ENCODE measurements at regions not wholly inside any gene's neighbourhood (a gene's known extent, or its start where the extent isn't known, plus 50 kb on each side); places are given as distances from the start of the nearest gene placed in this dataset.

DNA sequence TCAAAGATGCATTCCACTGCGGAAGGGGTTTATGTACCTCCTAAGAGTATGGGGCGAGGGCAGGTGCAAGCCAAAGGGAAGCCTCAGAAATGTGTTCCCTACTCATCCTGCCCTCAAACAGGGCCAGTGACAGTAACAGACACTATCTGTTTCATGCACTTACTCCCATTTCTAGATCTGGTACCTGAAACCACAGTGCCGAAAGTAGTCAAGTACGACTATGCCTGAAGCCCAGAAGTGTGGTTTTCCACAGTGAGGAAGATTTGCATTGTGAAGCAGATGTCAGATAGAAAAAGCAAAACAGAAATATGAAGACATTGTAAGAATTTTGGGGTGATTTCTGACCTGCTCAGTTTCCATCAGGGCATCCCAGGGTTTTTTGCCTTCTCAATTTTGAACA lies 748.7 kb downstream of the RNF144A start:
- no peak for DNase-seq (ENCODE audit: low read depth, low spot score)
- no peak overlapping the region for H3K4me3 ChIP-seq (ENCODE audit: low read length)
- no CpG with 5 or more reads among the region's 4 CpGs for WGBS (ENCODE audit: insufficient coverage, insufficient read length)
- no peak overlapping the region for H3K27ac ChIP-seq (ENCODE audit: low read length)
- no peaks in the 10 kb centered on the region for H3K36me3 ChIP-seq (ENCODE audit: control insufficient read depth, insufficient read depth, low read length)
- H3K4me1 ChIP-seq (ENCODE audit: control insufficient read depth, insufficient read depth, low read length): no peaks in the 10 kb centered on the region
- H3K9me3 ChIP-seq (ENCODE audit: control insufficient read depth, insufficient read depth, low read length): no peaks in the 10 kb centered on the region
- H3K27me3 ChIP-seq (ENCODE audit: control insufficient read depth, insufficient read depth, low read length): no peaks in the 10 kb centered on the region

DNA sequence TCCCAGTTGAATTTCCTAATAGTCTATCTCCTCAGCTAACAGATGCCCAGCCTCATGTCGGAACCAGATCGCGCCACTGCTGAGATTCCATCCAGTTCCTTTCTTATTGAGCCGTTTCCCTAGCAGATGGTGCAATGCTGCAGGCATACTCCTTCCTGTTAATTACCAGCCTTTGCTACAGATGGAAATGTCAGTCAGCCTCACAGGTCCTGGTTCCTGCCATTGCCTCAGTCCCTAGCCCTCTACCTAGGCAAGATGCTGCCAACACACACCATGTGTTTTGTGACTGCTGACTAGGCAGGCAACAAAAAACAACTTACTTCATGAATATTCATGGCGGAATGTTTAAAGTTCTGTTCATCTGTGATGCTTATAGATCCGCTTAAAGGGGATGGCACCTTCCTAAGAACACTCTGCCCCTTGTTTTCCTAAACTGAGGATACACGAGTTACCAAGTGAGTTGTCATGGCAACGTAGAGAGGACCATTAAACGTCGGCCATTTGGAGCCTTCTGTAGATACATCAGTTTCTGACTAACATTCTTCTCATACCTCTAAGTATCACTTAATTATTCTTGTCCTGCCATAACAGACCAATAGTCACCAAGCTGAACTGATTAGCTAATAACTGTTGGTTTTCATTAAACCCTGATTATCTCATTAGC lies 749.5 kb downstream of the RNF144A start:
- Histone ChIP-seq H3K9me3 (ENCODE audit: control insufficient read depth, insufficient read depth, low read length) (no peaks in the 10 kb centered on the region), H3K4me1 (ENCODE audit: control insufficient read depth, insufficient read depth, low read length) (no peaks in the 10 kb centered on the region), H3K27ac (ENCODE audit: low read length) (no peak overlapping the region), H3K27me3 (ENCODE audit: control insufficient read depth, insufficient read depth, low read length) (no peaks in the 10 kb centered on the region), H3K36me3 (ENCODE audit: control insufficient read depth, insufficient read depth, low read length) (no peaks in the 10 kb centered on the region), H3K4me3 (ENCODE audit: low read length) (no peak overlapping the region)
- no CpG with 5 or more reads among the region's 10 CpGs for WGBS (ENCODE audit: insufficient coverage, insufficient read length)
- DNase-seq (ENCODE audit: low read depth, low spot score): no peak

DNA sequence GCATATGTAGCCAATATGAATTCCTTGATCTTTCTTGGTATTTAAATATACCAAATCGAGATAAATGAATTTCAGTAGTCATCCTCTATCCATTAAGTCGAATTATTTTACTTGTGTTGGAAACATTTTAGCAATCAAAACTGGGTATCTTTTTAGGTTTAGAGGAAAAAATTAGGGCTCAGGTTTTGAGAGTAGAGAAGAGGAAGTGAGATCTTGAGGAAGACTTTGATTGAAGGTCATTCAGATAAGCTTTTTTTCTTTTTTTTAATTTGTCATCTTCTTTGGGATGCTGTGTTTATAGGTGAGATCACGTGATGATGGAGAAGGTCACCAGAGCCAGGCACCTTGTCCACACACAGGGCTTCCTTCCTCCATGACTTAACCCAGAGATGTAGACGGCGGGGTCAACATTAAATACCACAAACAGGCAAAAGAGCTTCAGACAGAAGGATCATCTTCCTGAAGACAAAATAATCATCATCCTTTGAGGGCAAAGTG lies 750.1 kb downstream of the RNF144A start:
- Histone ChIP-seq H3K9me3 (ENCODE audit: control insufficient read depth, insufficient read depth, low read length) (no peaks in the 10 kb centered on the region), H3K4me3 (ENCODE audit: low read length) (no peak overlapping the region), H3K27me3 (ENCODE audit: control insufficient read depth, insufficient read depth, low read length) (no peaks in the 10 kb centered on the region), H3K36me3 (ENCODE audit: control insufficient read depth, insufficient read depth, low read length) (no peaks in the 10 kb centered on the region), H3K4me1 (ENCODE audit: control insufficient read depth, insufficient read depth, low read length) (no peaks in the 10 kb centered on the region; the same call in 1 of the 2 replicates), H3K27ac (ENCODE audit: low read length) (no peak overlapping the region)
- DNase-seq (ENCODE audit: low read depth, low spot score): no peak
- WGBS (ENCODE audit: insufficient coverage, insufficient read length): no CpG with 5 or more reads among the region's 5 CpGs

DNA sequence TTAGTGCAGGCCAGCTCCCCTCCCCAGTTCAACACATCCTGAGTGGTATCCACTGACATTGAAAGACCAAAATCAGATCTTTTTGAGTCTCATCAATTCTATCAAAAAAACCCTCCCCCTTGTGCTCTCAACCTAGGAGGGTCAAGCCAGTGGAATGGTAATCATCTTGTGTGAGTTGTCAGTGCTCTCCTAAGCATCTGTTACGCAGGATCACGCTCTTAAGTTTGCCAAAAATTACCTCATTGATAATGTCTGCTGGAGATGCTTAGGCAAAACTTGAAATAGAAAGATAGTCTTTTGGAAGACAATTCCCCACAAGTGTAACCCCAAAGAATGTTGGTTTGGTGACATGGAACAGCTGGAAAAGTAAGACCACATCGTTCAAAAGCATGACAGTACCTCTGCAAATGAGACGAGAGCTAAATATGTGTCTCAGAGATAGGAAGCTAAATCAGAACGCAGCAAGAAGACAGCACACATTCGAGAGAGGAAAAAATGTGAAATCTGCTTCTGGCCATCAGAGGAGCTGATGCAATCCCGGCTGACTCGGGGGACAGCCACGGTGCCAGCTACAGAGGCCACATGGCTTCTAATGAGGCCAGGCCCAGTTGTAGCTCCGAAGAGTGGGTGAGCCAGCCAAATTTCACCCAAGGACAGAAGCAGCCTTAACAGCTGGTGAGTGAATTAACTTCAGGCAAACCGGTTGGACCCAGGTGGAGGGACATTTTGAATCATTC lies 753.9 kb downstream of the RNF144A start:
- no peaks in the 10 kb centered on the region for H3K9me3 ChIP-seq (ENCODE audit: control insufficient read depth, insufficient read depth, low read length)
- no peaks in the 10 kb centered on the region for H3K36me3 ChIP-seq (ENCODE audit: control insufficient read depth, insufficient read depth, low read length)
- DNase-seq (ENCODE audit: low read depth, low spot score): no peak
- no peaks in the 10 kb centered on the region; the same call in 1 of the 2 replicates for H3K4me1 ChIP-seq (ENCODE audit: control insufficient read depth, insufficient read depth, low read length)
- no CpG with 5 or more reads among the region's 11 CpGs for WGBS (ENCODE audit: insufficient coverage, insufficient read length)
- H3K4me3 ChIP-seq (ENCODE audit: low read length): no peak overlapping the region
- no peaks in the 10 kb centered on the region for H3K27me3 ChIP-seq (ENCODE audit: control insufficient read depth, insufficient read depth, low read length)
- H3K27ac ChIP-seq (ENCODE audit: low read length): no peak overlapping the region

DNA sequence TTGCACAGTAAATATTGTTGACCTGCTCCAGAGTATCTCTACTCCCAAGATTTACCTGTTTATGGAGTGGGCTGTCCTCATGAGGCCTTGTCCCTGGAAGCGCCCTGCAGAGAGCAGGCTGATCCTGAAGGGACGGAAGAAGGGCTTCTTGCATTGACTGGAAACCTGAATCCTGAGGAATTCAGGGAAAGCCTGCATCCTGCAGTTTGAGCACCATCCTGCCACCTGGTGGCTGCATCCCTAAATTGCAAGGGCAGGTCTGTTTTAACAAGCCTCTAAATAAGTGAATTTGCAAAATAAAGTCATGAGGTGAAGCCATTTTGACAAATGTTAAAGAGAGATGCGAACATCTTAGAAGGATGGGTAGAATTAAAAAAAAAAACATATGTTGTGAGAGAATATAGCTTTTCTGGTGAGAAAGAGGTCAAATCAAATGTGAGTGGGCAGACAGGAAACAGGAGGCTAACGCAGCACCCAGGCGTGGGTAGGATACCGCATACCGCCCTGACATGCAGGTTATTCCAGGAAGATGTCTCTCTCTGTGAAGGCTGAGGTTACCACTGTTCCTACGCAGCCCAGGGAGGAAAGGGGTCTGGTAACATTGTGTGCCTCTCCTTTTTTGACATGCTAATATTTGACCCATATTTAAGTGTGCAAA lies 754.9 kb downstream of the RNF144A start:
- Histone ChIP-seq H3K36me3 (ENCODE audit: control insufficient read depth, insufficient read depth, low read length) (no peaks in the 10 kb centered on the region), H3K27ac (ENCODE audit: low read length) (no peak overlapping the region), H3K27me3 (ENCODE audit: control insufficient read depth, insufficient read depth, low read length) (no peaks in the 10 kb centered on the region), H3K9me3 (ENCODE audit: control insufficient read depth, insufficient read depth, low read length) (no peaks in the 10 kb centered on the region), H3K4me3 (ENCODE audit: low read length) (no peak overlapping the region), H3K4me1 (ENCODE audit: control insufficient read depth, insufficient read depth, low read length) (no peaks in the 10 kb centered on the region; the same call in 1 of the 2 replicates)
- no CpG with 5 or more reads among the region's 8 CpGs for WGBS (ENCODE audit: insufficient coverage, insufficient read length)
- DNase-seq (ENCODE audit: low read depth, low spot score): peak; percentile 90

DNA sequence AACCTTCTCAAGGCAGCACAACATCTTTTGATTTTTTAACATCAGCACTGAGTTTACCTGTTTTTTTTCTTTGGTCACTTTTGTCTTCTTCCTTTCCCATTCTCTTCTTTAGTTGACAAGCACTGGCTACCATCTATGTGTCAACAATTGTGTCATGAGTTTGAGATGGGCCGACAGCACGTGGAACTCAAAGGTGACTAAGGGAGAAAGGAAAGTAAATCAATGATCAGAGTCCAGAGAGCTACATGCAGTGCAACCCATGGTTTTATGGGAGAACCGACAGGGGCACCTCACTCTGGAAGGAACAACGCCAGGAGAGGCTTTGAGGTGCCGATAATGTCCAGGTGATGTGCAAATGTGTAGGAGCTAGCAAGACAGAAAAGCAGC lies 755.5 kb downstream of the RNF144A start:
- WGBS (ENCODE audit: insufficient coverage, insufficient read length): no CpG with 5 or more reads among the region's 5 CpGs
- H3K27me3 ChIP-seq (ENCODE audit: control insufficient read depth, insufficient read depth, low read length): no peaks in the 10 kb centered on the region
- H3K4me3 ChIP-seq (ENCODE audit: low read length): no peak overlapping the region
- no peak overlapping the region for H3K27ac ChIP-seq (ENCODE audit: low read length)
- H3K4me1 ChIP-seq (ENCODE audit: control insufficient read depth, insufficient read depth, low read length): no peaks in the 10 kb centered on the region; the same call in 1 of the 2 replicates
- no peak for DNase-seq (ENCODE audit: low read depth, low spot score)
- H3K9me3 ChIP-seq (ENCODE audit: control insufficient read depth, insufficient read depth, low read length): no peaks in the 10 kb centered on the region
- H3K36me3 ChIP-seq (ENCODE audit: control insufficient read depth, insufficient read depth, low read length): no peaks in the 10 kb centered on the region

DNA sequence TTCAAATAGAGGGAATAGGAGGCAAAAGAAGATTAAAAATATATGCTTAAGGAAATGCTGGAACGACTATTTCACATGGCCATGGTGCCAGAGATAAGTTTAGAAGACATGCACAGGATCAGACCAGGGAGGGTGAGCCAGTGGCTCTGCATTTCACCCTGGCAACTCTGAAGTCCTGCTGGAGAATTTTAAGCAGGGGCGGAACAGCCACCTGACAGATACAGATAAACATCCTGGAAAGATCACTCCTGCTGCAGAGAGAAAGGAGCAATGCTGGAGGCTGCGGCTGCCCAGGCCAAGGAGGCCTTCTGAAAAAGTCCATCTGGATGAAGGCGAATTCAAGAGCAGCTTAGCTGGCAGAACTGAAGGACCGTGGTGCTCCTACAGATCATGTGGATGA lies 755.9 kb downstream of the RNF144A start:
- Histone ChIP-seq H3K4me1 (ENCODE audit: control insufficient read depth, insufficient read depth, low read length) (no peaks in the 10 kb centered on the region; the same call in 1 of the 2 replicates), H3K9me3 (ENCODE audit: control insufficient read depth, insufficient read depth, low read length) (no peaks in the 10 kb centered on the region), H3K27ac (ENCODE audit: low read length) (no peak overlapping the region), H3K36me3 (ENCODE audit: control insufficient read depth, insufficient read depth, low read length) (no peaks in the 10 kb centered on the region), H3K27me3 (ENCODE audit: control insufficient read depth, insufficient read depth, low read length) (no peaks in the 10 kb centered on the region), H3K4me3 (ENCODE audit: low read length) (no peak overlapping the region)
- DNase-seq (ENCODE audit: low read depth, low spot score): no peak
- no CpG with 5 or more reads among the region's 5 CpGs for WGBS (ENCODE audit: insufficient coverage, insufficient read length)

DNA sequence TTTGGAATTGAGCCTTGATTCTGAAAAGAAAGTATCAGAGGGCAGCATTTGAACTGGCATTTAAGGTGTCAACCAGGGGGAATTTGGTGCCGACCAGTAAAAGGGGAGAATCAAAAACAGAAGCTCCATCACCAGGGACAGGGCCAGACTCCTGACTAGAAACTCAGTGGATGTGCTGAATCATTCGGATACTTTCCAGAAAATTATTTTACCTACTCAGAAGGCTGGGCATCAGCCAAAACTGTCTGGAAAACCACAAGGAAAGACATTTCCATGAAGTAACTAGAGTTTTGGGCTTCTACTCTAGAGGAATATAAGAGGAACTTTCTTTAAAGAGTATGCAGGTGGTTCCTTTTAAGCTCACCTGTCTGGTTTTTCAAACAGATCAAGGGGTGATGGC lies 756.6 kb downstream of the RNF144A start:
- no peaks in the 10 kb centered on the region for H3K27me3 ChIP-seq (ENCODE audit: control insufficient read depth, insufficient read depth, low read length)
- H3K4me3 ChIP-seq (ENCODE audit: low read length): no peak overlapping the region
- no peak overlapping the region for H3K27ac ChIP-seq (ENCODE audit: low read length)
- no peaks in the 10 kb centered on the region for H3K9me3 ChIP-seq (ENCODE audit: control insufficient read depth, insufficient read depth, low read length)
- DNase-seq (ENCODE audit: low read depth, low spot score): no peak
- no CpG with 5 or more reads among the region's 2 CpGs for WGBS (ENCODE audit: insufficient coverage, insufficient read length)
- no peaks in the 10 kb centered on the region for H3K36me3 ChIP-seq (ENCODE audit: control insufficient read depth, insufficient read depth, low read length)
- no peaks in the 10 kb centered on the region; the same call in 1 of the 2 replicates for H3K4me1 ChIP-seq (ENCODE audit: control insufficient read depth, insufficient read depth, low read length)

DNA sequence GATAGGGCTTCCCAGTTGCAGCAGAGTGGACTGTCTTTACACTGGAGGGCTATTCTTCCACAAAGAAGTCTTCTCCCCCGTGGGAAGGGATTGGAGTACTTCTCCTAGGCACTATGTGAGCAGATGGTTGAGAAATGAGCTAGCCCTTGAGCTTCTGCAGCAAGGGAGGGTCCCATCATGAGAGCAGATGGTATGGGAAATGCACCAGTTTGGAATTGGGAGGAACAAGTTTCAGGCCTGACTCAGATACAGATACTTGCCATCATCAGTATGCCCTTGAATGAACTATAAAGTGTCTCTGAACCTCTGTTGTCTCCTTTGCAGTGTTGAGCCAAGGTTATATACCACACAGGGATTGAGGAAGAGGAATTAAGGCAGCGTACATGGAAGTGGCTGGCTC lies 757.4 kb downstream of the RNF144A start:
- Histone ChIP-seq H3K4me1 (ENCODE audit: control insufficient read depth, insufficient read depth, low read length) (no peaks in the 10 kb centered on the region; the same call in 1 of the 2 replicates), H3K9me3 (ENCODE audit: control insufficient read depth, insufficient read depth, low read length) (no peaks in the 10 kb centered on the region), H3K27me3 (ENCODE audit: control insufficient read depth, insufficient read depth, low read length) (no peaks in the 10 kb centered on the region), H3K27ac (ENCODE audit: low read length) (no peak overlapping the region), H3K36me3 (ENCODE audit: control insufficient read depth, insufficient read depth, low read length) (no peaks in the 10 kb centered on the region), H3K4me3 (ENCODE audit: low read length) (no peak overlapping the region)
- no peak for DNase-seq (ENCODE audit: low read depth, low spot score)
- WGBS (ENCODE audit: insufficient coverage, insufficient read length): no CpG with 5 or more reads among the region's 2 CpGs

DNA sequence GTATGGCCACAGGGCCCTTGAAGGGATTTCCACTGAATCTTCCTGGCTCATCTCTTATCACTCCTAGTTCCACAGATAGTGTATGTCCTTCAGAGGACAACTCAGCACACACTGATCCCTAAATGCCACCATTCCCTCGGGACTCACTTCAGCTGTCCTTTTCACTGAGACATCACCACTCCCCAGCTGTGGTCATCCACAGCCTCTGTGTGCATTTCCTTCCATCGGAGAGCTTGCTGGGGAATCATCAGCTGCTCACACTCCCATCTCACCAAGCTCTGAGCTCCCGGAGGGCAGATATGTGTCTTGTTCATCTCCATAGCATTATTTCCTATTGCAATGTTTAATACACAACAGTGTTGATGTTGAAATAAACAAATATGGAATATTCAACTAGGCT lies 759.5 kb downstream of the RNF144A start:
- H3K4me1 ChIP-seq (ENCODE audit: control insufficient read depth, insufficient read depth, low read length): no peaks in the 10 kb centered on the region; the same call in 1 of the 2 replicates
- H3K27me3 ChIP-seq (ENCODE audit: control insufficient read depth, insufficient read depth, low read length): no peaks in the 10 kb centered on the region
- H3K9me3 ChIP-seq (ENCODE audit: control insufficient read depth, insufficient read depth, low read length): no peaks in the 10 kb centered on the region
- no peaks in the 10 kb centered on the region for H3K36me3 ChIP-seq (ENCODE audit: control insufficient read depth, insufficient read depth, low read length)
- no CpG with 5 or more reads among the region's 3 CpGs for WGBS (ENCODE audit: insufficient coverage, insufficient read length)
- no peak overlapping the region for H3K27ac ChIP-seq (ENCODE audit: low read length)
- no peak overlapping the region for H3K4me3 ChIP-seq (ENCODE audit: low read length)
- DNase-seq (ENCODE audit: low read depth, low spot score): no peak

Data from iPS DF 6.9 (cell line).